ENCODE measurements at regions not wholly inside any gene's neighbourhood (a gene's known extent, or its start where the extent isn't known, plus 50 kb on each side); places are given as distances from the start of the nearest gene placed in this dataset.

GRCh38 chr4:14562901-14563300 lies 439.4 kb upstream of the CPEB2 start:
- DNase-seq (ENCODE audit: low read depth), result no peak

DNA sequence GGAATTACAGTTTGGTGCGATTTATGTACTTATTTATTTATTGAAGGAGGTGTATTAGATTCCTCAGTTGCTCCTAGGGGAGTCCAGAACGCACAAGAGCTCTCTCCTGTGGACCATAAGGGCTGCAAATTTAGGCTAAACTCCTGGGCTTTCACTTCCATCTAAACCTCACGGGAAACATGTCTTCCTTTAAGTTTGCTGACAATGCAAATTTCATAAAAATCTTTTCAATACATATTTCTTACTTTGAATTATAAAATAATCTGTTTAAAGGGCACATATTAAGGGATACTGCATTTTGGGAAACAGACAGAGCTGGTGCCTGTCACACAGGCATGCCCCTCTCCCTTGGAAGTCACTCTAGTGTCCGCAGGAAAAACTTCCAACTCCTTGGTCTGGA lies 438.0 kb upstream of the CPEB2 start:
- no peak for DNase-seq (ENCODE audit: low read depth)

DNA sequence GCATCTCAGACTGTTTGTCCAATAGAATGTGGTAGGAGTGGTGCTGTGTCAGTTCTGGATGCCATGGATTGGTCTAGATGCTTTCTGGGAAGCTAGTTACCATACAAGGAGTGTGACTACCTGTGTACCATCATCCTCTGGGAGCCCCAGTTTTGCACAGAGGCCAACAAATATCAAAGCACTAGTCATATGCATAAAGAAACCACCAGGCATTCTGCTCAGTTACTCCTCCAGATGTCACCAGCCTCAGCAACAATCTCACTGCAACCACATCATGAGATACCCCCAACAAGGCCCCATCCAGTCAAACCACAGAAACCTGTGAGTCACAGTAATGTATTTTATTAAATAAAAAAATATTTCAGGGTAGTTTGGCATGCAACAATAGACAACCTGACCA lies 435.8 kb upstream of the CPEB2 start:
- DNase-seq (ENCODE audit: low read depth), result peak; percentile 64

DNA sequence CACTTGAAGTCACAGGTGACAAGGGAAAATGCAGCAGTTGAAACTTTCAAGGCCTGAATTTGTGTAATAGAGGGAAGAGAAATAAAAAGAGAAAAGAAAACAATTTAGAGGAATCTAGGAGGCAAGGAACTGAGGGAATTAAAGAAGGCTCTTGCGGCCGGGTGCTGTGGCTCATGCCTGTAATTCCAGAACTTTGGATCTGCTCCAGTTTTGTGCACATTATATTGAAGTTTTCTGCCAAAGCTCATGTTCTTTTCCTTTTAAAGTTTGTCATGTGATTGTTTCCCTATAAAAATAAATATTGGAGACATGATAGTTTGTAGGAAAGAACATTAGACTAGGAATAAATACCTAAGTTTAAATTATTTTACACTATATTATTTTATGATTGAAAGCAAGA lies 433.9 kb upstream of the CPEB2 start:
- peak; percentile 34 for DNase-seq (ENCODE audit: low read depth)

GRCh38 chr4:14575289-14575688 lies 427.0 kb upstream of the CPEB2 start:
- DNase-seq (ENCODE audit: low read depth), result no peak

DNA sequence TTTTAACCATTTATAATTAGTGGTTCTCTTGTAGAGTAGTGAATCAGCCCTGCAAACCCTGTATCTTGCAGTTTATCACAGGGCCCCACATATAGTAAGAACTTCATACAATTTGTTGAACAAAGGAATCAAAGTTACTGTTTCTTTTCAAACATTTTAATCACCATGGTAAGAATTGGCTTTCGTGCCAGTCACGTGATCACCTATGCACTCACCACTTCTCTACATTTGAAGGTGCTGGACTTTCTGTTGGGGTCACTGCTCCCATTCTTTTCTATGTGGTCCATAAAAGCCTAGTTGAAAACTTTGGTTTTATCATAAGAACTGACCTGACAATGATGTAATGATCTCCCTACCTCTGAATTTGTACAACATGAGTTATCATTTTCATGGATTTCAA lies 426.4 kb upstream of the CPEB2 start:
- DNase-seq (ENCODE audit: low read depth), result no peak

DNA sequence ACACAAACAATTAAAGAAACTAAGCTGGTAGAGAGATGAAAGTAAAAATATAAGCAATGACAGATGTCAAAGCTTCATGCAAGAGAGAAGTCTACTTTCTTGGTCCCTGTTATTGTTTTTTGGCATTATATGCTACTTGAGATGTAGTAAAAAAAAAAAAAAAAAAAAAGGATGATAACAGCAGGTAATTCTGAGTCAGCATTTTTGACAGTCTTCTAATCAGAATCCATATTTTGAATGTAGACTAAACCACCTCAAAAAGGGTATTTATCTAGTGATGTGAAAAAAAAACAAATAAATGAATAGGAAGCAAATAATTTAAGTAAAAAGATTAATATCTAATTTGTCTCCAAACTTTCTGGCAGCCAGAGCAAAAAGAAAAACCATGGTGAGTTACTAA lies 422.2 kb upstream of the CPEB2 start:
- DNase-seq (ENCODE audit: low read depth), result no peak

GRCh38 chr4:14581741-14582140 lies 420.5 kb upstream of the CPEB2 start:
- DNase-seq (ENCODE audit: low read depth), result no peak

- no peak for DNase-seq (ENCODE audit: low read depth)
Observed at GRCh38 chr4:14582677-14583076, 419.6 kb upstream of the CPEB2 start.

DNA sequence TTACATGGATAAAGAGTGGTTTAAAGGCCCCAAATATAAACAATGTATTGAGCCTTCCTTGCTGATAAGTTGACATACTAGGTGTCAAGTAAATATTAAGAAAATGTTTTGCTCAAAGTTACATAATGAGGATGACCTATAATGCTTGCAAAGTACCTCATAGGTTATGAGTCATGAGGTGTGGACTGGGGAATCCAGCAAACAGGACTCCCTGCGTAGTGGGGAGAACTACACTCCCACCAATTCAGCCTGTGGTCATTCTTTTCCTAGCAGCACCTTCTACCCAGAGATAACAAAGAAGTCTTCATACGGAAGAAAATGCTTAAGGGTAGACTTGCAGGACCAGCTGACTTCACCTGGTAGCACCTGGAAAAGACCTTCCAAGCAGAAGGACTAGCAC lies 418.9 kb upstream of the CPEB2 start:
- DNase-seq (ENCODE audit: low read depth), result no peak

DNA sequence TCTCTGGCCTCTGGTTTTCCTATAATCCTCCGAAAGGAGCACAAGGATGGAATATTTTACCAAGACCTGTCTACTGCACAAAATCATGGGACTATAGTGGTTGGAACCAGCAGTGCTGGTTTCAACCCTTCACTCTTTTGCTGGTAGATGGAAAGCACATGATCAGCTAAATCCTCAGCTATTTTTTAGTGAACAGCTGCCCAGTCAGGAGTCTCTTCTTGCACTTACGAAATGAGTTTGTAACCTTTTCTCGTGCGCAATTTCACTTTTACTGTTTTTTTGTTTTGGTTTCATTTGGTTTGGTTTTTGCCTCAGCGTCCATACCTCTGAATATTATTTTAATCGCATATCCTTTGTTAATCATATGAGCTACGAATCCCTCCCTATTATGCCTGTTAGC lies 418.5 kb upstream of the CPEB2 start:
- no peak for DNase-seq (ENCODE audit: low read depth)

GRCh38 chr4:14592950-14593349 lies 409.3 kb upstream of the CPEB2 start:
- no peak for DNase-seq (ENCODE audit: low read depth)

DNA sequence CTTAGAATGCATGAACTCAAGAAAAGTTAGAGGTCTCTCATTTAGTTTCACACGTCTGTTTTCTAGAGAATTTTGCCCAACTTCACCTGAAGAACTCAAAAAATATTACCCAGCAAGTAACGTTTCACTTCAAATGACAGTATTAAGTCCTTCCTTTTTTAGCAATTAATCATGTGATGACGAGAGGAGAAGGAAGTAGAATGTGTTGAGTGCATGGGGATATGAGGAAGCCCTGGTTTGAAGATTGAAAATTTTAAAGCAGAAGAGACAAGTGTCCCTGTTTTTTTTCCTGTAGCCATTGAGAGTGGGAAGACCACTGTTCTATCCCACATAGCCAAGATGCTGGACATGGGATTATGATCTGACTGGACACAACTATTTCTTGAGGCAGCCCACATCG lies 406.3 kb upstream of the CPEB2 start:
- DNase-seq (ENCODE audit: low read depth), result no peak

- DNase-seq (ENCODE audit: low read depth), result no peak
Observed at GRCh38 chr4:14596437-14596836, 405.8 kb upstream of the CPEB2 start.

DNA sequence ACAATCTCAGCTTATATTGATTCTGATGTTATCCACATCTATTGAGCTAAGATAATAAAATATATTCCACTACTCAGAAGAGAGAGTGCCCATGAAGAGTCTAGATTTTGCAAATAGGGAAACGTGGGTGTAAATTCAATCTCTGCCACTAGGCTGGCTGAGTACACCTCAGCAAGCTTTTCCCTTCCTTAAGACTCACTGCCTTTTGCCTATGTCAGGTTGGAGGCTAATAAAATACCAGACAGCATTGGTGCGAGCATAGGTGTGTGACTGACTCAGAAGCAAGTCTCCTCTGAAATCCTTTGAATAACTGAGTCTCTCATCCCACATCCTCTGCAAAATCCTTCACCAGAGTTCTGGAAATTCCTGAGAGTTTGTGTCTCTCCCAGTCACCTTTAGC lies 405.4 kb upstream of the CPEB2 start:
- no peak for DNase-seq (ENCODE audit: low read depth)

GRCh38 chr4:14602206-14602605 lies 400.1 kb upstream of the CPEB2 start:
- DNase-seq (ENCODE audit: low read depth), result no peak

- no peak for DNase-seq (ENCODE audit: low read depth)
Observed at GRCh38 chr4:14607001-14607400, 395.3 kb upstream of the CPEB2 start.

- no peak for DNase-seq (ENCODE audit: low read depth)
Observed at GRCh38 chr4:14607578-14607977, 394.7 kb upstream of the CPEB2 start.

DNA sequence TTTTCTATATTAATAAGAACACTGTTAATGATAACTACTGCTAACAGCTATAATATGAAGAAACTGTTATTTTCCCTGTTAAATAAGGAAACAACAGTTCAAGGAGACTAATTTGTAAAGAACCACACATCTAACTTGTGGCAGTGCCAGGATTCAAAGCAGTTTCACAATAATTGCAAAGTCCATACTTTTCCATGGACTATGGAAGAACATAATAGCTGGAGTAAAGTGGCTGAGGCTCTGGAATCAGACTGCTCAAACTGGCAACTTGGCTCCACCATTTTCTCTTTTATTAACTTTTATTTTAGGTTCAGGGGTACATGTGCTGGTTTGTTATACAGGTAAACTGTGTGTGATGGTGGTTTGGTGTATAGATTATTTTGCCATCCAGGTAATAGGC lies 393.7 kb upstream of the CPEB2 start:
- no peak for DNase-seq (ENCODE audit: low read depth)

DNA sequence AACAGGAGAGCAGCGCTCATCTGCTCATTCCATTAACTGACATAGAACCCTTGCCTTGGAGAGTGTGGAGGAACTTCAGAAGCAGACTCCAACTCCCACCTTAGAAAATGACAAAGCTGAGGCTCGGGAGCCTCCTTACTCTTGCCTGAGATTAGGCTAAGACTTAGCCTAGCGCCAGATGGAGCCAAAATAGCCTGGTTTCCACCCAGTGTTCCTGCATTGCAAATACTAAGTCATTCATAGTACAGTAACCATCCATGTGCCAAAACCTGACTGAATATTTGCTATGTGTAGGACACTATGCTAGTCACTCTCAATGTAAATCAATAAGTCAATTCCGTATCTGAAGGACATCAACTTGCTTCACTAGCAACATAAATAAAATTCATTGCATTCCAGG lies 387.4 kb upstream of the CPEB2 start:
- DNase-seq (ENCODE audit: low read depth), result no peak

DNA sequence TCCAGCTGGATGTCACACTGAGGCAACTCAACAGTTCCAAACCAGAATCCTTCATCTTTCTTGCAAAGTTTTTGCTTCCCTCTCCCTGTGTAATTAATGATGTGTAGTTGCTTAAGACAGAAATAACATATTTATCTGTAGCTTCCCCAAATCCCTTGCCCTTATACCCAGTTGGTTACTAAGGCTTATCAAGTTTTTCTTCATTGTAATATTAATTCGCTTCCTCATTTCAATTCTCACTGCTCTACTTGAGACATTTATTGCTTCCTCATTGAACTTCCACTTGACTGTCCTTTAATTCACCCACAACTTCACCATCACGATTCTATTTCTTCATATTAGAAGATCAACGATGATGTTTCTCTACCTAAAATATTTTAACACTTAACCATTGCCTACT lies 386.6 kb upstream of the CPEB2 start:
- DNase-seq (ENCODE audit: low read depth), result no peak

DNA sequence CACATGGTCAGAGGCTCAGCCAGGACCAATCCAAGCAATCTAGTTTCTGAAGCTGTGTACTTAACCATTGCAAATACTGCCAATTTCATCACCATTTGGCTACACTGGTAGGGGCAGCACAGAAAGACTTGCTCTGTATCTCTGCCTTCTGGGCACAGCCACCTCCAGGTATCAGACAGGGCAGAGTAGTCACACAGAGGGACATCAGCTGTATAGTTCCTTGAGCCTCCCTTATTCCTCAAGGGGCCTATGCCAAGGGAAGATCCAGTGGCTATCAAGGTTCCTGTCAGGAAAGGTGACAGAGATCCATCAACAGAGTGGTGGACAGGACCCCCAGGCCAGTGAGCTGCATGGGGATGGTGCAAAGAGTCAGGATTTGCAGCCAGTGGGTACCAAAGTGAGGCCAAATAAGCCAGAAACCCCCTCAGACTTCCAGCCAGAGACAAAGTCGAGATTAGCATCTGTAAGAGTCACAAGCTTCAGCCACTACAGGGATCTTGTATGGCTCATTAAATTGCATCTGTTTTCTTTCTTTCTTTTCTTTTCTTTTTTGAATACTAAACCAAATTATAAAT lies 381.6 kb upstream of the CPEB2 start:
- no peak for DNase-seq (ENCODE audit: low read depth)

DNA sequence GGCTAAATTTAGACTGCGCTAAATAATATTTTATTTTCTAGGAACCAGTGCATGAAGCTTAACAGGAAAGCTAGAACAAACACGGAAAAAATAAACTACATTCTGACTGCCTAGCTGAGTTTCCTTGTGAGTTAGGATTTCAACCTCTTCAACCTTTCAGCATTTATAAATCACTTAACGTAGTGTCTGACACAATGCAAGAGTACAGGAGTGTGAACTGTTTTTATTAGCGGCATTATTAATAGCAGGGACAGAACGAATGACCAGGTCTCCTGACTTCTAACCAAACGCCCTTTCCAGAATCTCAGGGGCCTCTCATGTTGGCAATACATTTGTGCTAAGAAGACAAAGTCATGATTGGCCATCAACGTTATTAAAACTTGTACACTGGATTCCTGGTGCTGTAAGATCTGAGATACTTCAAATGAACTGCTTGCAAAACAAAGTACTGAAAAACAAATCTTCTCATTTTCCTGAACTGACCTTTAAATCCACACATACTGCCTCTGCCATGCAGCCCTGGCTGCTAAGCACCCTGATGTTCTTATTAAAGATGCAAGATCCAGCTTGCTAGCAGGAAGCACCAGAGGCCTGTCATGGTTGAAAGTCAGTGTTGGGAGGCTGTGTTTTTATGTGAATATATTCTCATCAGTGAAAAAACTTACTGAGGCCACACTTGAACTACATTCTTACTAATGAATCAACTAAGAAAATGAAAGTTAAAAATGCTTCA lies 380.4 kb upstream of the CPEB2 start:
- DNase-seq (ENCODE audit: low read depth), result no peak

GRCh38 chr4:14627038-14627437 lies 375.2 kb upstream of the CPEB2 start:
- DNase-seq (ENCODE audit: low read depth), result no peak
